ENCODE measurements at regions not wholly inside any gene's neighbourhood (a gene's known extent, or its start where the extent isn't known, plus 50 kb on each side); places are given as distances from the start of the nearest gene placed in this dataset.

- TF ChIP-seq POLR2AphosphoS5 (IDR thresholded peaks at IDR 0.05; ENCODE audit: low read depth) = no peak
- TF ChIP-seq, protein P1, sequence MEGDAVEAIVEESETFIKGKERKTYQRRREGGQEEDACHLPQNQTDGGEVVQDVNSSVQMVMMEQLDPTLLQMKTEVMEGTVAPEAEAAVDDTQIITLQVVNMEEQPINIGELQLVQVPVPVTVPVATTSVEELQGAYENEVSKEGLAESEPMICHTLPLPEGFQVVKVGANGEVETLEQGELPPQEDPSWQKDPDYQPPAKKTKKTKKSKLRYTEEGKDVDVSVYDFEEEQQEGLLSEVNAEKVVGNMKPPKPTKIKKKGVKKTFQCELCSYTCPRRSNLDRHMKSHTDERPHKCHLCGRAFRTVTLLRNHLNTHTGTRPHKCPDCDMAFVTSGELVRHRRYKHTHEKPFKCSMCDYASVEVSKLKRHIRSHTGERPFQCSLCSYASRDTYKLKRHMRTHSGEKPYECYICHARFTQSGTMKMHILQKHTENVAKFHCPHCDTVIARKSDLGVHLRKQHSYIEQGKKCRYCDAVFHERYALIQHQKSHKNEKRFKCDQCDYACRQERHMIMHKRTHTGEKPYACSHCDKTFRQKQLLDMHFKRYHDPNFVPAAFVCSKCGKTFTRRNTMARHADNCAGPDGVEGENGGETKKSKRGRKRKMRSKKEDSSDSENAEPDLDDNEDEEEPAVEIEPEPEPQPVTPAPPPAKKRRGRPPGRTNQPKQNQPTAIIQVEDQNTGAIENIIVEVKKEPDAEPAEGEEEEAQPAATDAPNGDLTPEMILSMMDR (conservative IDR thresholded peaks at IDR 0.05; ENCODE audit: low read depth in 2 of 2) = no peak
- TF ChIP-seq REST (IDR thresholded peaks at IDR 0.05; ENCODE audit: unreplicated experiment) = no peak
- no peak for TF ChIP-seq EZH2 (IDR thresholded peaks at IDR 0.05; ENCODE audit: low read depth, unreplicated experiment)
Observed at GRCh38 chr21:16590186-16590585, 860.4 kb downstream of the USP25 start.

Data from GM23338 (cell line).